ENCODE measurements at regions not wholly inside any gene's neighbourhood (a gene's known extent, or its start where the extent isn't known, plus 50 kb on each side); places are given as distances from the start of the nearest gene placed in this dataset.
"Not testable (repeated sequence)": the region's sequence is repeated elsewhere in the genome, so short reads cannot be mapped to it uniquely, and the experiment has no call there.

DNA sequence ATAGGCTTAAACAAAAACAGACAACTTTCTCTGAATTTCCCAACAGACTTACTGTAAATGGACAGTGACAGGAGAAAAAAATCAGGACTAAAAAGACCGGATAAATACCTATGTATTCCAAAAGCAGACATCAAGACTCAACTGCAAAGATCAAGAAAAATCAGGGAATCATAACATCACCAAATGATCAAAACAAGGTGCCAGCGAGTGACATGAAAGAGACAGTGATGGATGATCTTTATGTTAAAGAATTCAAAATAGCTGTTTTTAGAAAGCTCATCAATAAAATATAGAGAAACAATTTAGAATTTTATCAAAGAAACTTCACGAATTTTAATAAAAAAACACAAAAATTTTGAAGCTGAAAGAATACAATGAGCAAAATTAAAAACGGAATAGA is 952.5 kb upstream of the ATXN7L3B start:
- Histone ChIP-seq H3K27me3 (no peaks in the 10 kb centered on the region), H3K9me3 (no peaks in the 10 kb centered on the region), H3K27ac (no peak overlapping the region), H3K4me1 (no peaks in the 10 kb centered on the region), H3K4me3 (no peak overlapping the region), H3K36me3 (no peaks in the 10 kb centered on the region)
- intact Hi-C loops (cut with DNase I; ENCODE audit: low total_unique reads), result no loop called here
- no peak for DNase-seq
- TF ChIP-seq, protein P1, sequence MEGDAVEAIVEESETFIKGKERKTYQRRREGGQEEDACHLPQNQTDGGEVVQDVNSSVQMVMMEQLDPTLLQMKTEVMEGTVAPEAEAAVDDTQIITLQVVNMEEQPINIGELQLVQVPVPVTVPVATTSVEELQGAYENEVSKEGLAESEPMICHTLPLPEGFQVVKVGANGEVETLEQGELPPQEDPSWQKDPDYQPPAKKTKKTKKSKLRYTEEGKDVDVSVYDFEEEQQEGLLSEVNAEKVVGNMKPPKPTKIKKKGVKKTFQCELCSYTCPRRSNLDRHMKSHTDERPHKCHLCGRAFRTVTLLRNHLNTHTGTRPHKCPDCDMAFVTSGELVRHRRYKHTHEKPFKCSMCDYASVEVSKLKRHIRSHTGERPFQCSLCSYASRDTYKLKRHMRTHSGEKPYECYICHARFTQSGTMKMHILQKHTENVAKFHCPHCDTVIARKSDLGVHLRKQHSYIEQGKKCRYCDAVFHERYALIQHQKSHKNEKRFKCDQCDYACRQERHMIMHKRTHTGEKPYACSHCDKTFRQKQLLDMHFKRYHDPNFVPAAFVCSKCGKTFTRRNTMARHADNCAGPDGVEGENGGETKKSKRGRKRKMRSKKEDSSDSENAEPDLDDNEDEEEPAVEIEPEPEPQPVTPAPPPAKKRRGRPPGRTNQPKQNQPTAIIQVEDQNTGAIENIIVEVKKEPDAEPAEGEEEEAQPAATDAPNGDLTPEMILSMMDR (IDR thresholded peaks at IDR 0.05), result no peak

DNA sequence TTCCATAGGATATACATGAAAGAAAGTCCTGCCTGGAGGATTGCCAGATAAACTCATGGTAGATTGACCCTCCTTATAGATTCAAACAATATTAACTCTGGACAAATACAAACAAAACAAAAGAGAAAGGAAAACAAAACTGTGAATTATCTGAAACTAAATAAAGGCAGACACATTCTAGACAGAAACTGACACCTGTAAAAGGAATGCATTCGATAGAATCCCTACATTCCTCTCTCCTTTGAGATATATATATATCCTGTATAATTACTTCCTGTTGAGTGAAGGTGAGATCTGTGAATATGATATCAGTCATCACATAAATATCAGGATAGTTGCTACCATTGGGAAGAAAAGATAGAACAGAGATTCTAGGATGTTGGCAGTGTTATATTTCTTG is 948.4 kb upstream of the ATXN7L3B start:
- H3K36me3 ChIP-seq, result no peaks in the 10 kb centered on the region
- TF ChIP-seq, protein P1 (IDR thresholded peaks at IDR 0.05), result no peak
- H3K4me3 ChIP-seq, result no peak overlapping the region

DNA sequence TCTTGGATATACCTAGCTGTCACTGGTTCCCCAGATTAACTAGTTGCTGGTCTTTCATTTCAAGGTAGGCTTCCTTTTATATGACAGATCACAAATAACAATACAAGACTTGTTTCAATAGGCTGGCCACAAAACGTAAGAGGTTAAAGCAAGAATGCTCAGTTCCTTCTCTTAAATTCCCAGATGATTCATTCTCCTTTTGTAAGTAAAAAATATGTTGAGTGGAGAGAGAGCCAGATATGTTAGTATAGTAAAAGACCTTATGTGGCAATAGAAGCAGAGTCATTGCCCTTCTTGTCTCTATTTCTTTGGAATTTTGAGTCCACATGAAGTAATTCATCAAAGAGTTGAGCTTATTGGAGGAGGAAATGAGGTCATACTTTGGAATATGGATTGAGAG is 939.0 kb upstream of the ATXN7L3B start:
- no peaks in the 10 kb centered on the region for H3K27me3 ChIP-seq
- no peaks in the 10 kb centered on the region for H3K4me1 ChIP-seq
- H3K36me3 ChIP-seq, result no peaks in the 10 kb centered on the region
- TF ChIP-seq, protein P1 (IDR thresholded peaks at IDR 0.05), result no peak
- no peak overlapping the region for H3K4me3 ChIP-seq
- intact Hi-C loops (cut with DNase I; ENCODE audit: low total_unique reads), result no loop called here
- no peak for DNase-seq
- no peak overlapping the region for H3K27ac ChIP-seq
- no peaks in the 10 kb centered on the region for H3K9me3 ChIP-seq

More for the DNA sequence above, 948.4 kb upstream of the ATXN7L3B start:
- no peak for DNase-seq
- Histone ChIP-seq H3K27me3 (no peaks in the 10 kb centered on the region), H3K27ac (no peak overlapping the region), H3K4me1 (no peaks in the 10 kb centered on the region), H3K9me3 (no peaks in the 10 kb centered on the region)
- intact Hi-C loops (cut with DNase I; ENCODE audit: low total_unique reads), result no loop called here

DNA sequence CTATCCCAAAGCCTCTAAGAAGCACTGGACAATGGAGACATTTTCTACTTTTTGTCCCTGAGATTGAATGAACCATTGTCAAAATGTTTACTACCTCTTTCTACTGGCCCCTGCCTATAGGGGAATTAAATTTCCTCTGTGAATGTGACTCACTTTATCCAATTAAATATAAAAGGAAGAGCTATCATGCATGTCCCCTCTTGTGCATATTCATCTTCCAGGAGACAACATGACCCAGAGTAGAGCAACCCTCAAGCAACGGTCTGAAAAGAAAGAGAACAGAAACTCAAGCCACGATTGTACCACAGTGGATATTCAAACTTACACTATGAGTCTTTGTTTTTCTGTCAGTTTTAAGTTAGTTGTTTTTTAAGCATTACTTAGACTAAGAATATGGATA is 938.4 kb upstream of the ATXN7L3B start:
- no peak for DNase-seq
- intact Hi-C loops (cut with DNase I; ENCODE audit: low total_unique reads), result no loop called here
- no peaks in the 10 kb centered on the region for H3K27me3 ChIP-seq
- TF ChIP-seq, protein P1 (IDR thresholded peaks at IDR 0.05), result no peak
- H3K36me3 ChIP-seq, result no peaks in the 10 kb centered on the region
- H3K9me3 ChIP-seq, result no peaks in the 10 kb centered on the region
- H3K4me1 ChIP-seq, result no peaks in the 10 kb centered on the region
- H3K27ac ChIP-seq, result no peak overlapping the region
- no peak overlapping the region for H3K4me3 ChIP-seq

DNA sequence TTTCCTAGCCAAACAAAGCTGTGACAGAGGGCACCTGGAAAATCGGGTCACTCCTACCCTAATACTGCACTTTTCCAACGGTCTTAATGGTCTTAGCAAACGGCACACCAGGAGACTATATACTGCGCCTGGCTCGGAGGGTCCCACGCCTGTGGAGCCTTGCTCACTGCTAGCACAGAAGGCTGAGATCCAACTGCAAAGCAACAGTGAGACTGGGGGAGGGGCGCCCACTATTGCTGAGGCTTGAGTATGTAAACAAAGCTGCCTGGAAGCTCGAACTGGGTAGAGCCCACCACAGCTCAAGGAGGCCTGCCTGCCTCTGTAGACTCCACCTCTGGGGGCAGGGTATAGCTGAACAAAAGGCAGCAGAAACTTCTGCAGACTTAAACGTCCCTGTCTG is 931.7 kb upstream of the ATXN7L3B start:
- H3K4me3 ChIP-seq; H3K27ac ChIP-seq; H3K9me3 ChIP-seq; DNase-seq; H3K27me3 ChIP-seq; intact Hi-C loops (cut with DNase I; ENCODE audit: low total_unique reads); H3K36me3 ChIP-seq; H3K4me1 ChIP-seq: not testable (repeated sequence)

DNA sequence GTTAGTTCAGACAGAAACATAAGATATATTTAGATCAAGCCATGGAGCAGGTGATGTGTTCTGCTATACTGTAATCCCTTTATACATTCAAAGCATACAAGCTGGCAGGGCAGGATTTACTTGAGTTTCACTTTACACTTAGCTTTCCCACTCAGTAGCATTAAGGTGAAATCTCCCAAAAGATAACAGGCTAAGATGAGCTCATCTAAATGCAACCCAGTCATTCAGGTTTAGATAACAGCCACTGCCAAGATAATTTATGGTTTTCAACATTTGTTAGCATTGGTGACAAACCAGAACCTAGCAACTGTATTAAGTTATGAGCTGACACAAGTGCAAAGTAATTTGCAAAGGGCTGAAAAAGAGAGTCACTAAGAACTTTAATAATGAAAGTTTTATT is 925.1 kb upstream of the ATXN7L3B start:
- intact Hi-C loops (cut with DNase I; ENCODE audit: low total_unique reads), result no loop called here
- no peaks in the 10 kb centered on the region for H3K4me1 ChIP-seq
- TF ChIP-seq, protein P1 (IDR thresholded peaks at IDR 0.05), result no peak
- no peak for DNase-seq
- H3K36me3 ChIP-seq, result no peaks in the 10 kb centered on the region
- no peaks in the 10 kb centered on the region for H3K9me3 ChIP-seq
- no peak overlapping the region for H3K4me3 ChIP-seq
- H3K27ac ChIP-seq, result no peak overlapping the region
- no peaks in the 10 kb centered on the region for H3K27me3 ChIP-seq
